Endothelial cell of umbilical vein (primary cell): ENCODE measurements at regions not wholly inside any gene's neighbourhood (a gene's known extent, or its start where the extent isn't known, plus 50 kb on each side); places are given as distances from the start of the nearest gene placed in this dataset.

Experiments used
- BruUV-seq: library from RNA; stranded (reverse); fragments of 400-500 nt; replicated peaks from 2 replicates; lab custom pipeline; 2021; lab: Mats Ljungman, UMichigan
- CTCF ChIA-PET: fragments of 300-600, 350-600 bp; sonication (Branson Sonifier 250); formaldehyde crosslinking; loops from one replicate; lab custom pipeline; 2021; ENCODE audit warnings: antibody characterized with exemption, inconsistent platforms; lab: Charles Lee
- POLR2A ChIA-PET: fragments of 300-600, 350-600 bp; sonication (Branson Sonifier 250); formaldehyde crosslinking; loops from one replicate; lab custom pipeline; 2021; ENCODE audit warnings: antibody characterized with exemption, inconsistent platforms; lab: Charles Lee
- DNase-seq: peaks from one replicate; pipeline ENCODE4 v3.0.0-alpha.2; 2011; ENCODE audit warnings: low read depth, low spot score
- FAIRE-seq: peaks from 2 replicates; lab custom pipeline; 2011; peaks lifted over from hg19 to GRCh38; lab: Jason Lieb, UNC
- H2AFZ ChIP-seq: 2 replicates; pipeline ENCODE4 v1.6.0; 2012; ENCODE audit warnings: low read depth, low read length, control low read depth, inconsistent platforms
- H3K27ac ChIP-seq: 2 replicates; pipeline ENCODE4 v1.5.1; 2011; ENCODE audit warnings: low read depth, mild to moderate bottlenecking, control low read depth, low read length, moderate library complexity; ENCODE audit not compliant: insufficient read depth
- H3K27me3 ChIP-seq, 2 experiments: 2 replicates each; pipeline versions ENCODE4 v1.6.0 to v1.6.1; 2011; ENCODE audit warnings: low read length in 2 of 2, mixed read lengths in 1 of 2; ENCODE audit not compliant: control insufficient read depth in 2 of 2, insufficient read depth in 2 of 2
- H3K36me3 ChIP-seq, 2 experiments: 2 replicates in 1 of 2; 3 replicates in 1 of 2; pipeline ENCODE4 v1.5.1; 2011; ENCODE audit warnings: low read length in 2 of 2, mild to moderate bottlenecking in 1 of 2, moderate library complexity in 1 of 2; ENCODE audit not compliant: control insufficient read depth in 2 of 2, insufficient read depth in 2 of 2; ENCODE audit errors: extremely low read depth in 1 of 2
- H3K4me1 ChIP-seq: 3 replicates; pipeline ENCODE4 v1.5.1; 2011; ENCODE audit warnings: mild to moderate bottlenecking, low read length; ENCODE audit not compliant: control insufficient read depth, insufficient read depth; ENCODE audit errors: extremely low read depth
- H3K4me2 ChIP-seq: 2 replicates; pipeline ENCODE4 v1.6.1; 2011; ENCODE audit warnings: low read length, control low read depth, mixed read lengths; ENCODE audit not compliant: insufficient read depth
- H3K4me3 ChIP-seq, 3 experiments: fragments of 200-600 bp in 1 of 3; sonication (generic), shearing (Covaris generic) in 1 of 3; replicated peaks in 1 of 3; 2 replicates each; pipeline ENCODE4 v1.5.1; 2011 to 2016; ENCODE audit warnings: control low read depth in 3 of 3, low read length in 3 of 3, mild to moderate bottlenecking in 2 of 3, inconsistent platforms in 1 of 3, low read depth in 1 of 3, moderate library complexity in 1 of 3; ENCODE audit not compliant: insufficient read depth in 1 of 3
- H3K79me2 ChIP-seq: 2 replicates; pipeline ENCODE4 v1.6.0; 2012; ENCODE audit warnings: low read length, inconsistent platforms; ENCODE audit not compliant: control insufficient read depth, insufficient read depth
- H3K9ac ChIP-seq: replicated peaks from 2 replicates; pipeline ENCODE3; 2011; ENCODE audit warnings: low read length, control low read depth; ENCODE audit not compliant: insufficient read depth; ENCODE audit errors: extremely low read depth
- H3K9me1 ChIP-seq: replicated peaks from 3 replicates; pipeline ENCODE4 v1.6.0; 2011; ENCODE audit warnings: mild to moderate bottlenecking, low read length; ENCODE audit not compliant: control insufficient read depth, insufficient read depth; ENCODE audit errors: extremely low read depth
- H3K9me3 ChIP-seq: replicated peaks from 2 replicates; pipeline ENCODE4 v1.5.1; 2012; ENCODE audit warnings: low read length, inconsistent platforms; ENCODE audit not compliant: control insufficient read depth, insufficient read depth
- H4K20me1 ChIP-seq: replicated peaks from 2 replicates; pipeline ENCODE3; 2011; ENCODE audit warnings: mild to moderate bottlenecking, low read length; ENCODE audit not compliant: control insufficient read depth, insufficient read depth; ENCODE audit errors: extremely low read depth
- CTCF ChIP-seq, 2 donors: IDR thresholded peaks; 1 replicate in 1 of 2; 2 replicates in 1 of 2; pipeline ENCODE4 v1.5.1; 2011; ENCODE audit warnings: low read length in 2 of 2, mild to moderate bottlenecking in 2 of 2, moderate library complexity in 2 of 2, control low read depth in 1 of 2, inconsistent platforms in 1 of 2, low read depth in 1 of 2; ENCODE audit not compliant: insufficient read depth in 1 of 2; ENCODE audit errors: extremely low read depth in 1 of 2
- EZH2 ChIP-seq: IDR thresholded peaks from 2 replicates; pipeline ENCODE4 v1.6.1; 2012; ENCODE audit warnings: borderline replicate concordance, low read depth, mild to moderate bottlenecking, moderate library complexity, low read length, inconsistent platforms; ENCODE audit not compliant: severe bottlenecking
- FOS ChIP-seq: IDR thresholded peaks from 2 replicates; pipeline ENCODE4 v1.6.1; 2011; ENCODE audit warnings: mild to moderate bottlenecking, low read length, moderate library complexity, borderline replicate concordance; ENCODE audit not compliant: insufficient read depth
- GATA2 ChIP-seq: IDR thresholded peaks from 2 replicates; pipeline ENCODE4 v1.7.0; 2011; ENCODE audit warnings: low read depth, mild to moderate bottlenecking, moderate library complexity, mixed read lengths, low read length; ENCODE audit not compliant: insufficient read length, insufficient read depth
- JUN ChIP-seq: IDR thresholded peaks from 2 replicates; pipeline ENCODE4 v1.6.1; 2011; ENCODE audit warnings: borderline replicate concordance, low read depth; ENCODE audit not compliant: insufficient read length, insufficient read depth
- MAX ChIP-seq: IDR thresholded peaks from 2 replicates; pipeline ENCODE4 v1.6.1; 2011; ENCODE audit not compliant: insufficient read depth, insufficient read length
- MYC ChIP-seq: IDR thresholded peaks from one replicate; pipeline ENCODE4 v1.6.1; 2011; ENCODE audit warnings: mild to moderate bottlenecking, low read depth, low read length
- POLR2A ChIP-seq: IDR thresholded peaks from 2 replicates; pipeline ENCODE4 v1.6.1; 2012; ENCODE audit warnings: low read depth, mild to moderate bottlenecking, control low read depth, low read length
- dilution Hi-C: fragments of 300-500 bp; cut with MboI; formaldehyde crosslinking; loops from one replicate; pipeline ENCODE4 v1.15.0; 2019; ENCODE audit warnings: low sequenced_read_pairs; ENCODE audit not compliant: extremely low pct_ligation_motif_present
- intact Hi-C: fragments of 100-400 bp; cut with micrococcal nuclease; formaldehyde crosslinking; loops from one replicate; pipeline ENCODE4 v1.10.0; 2022

DNA sequence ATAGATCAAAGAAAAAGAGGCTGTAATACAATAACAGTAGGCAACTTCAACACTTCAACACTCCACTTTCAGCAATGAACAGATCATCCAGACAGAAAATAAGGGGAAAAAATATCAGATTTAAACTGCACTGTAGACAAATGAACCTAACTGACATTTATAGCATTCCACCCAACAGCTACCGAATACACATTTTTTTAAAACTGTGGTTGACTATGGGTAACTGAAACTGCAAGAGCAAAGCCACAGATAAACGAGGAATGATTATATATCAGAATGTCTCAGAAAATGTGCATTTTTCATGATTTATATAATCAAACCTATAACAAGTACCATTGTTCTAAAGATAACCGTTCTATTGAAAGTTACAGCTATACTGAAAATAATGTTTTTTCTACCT is 514.9 kb upstream of the DPPA4 start:
- H3K9me1 ChIP-seq: no peaks in the 10 kb centered on the region
- DNase-seq (no peak), FAIRE-seq (no peak)
- no peaks in the 10 kb centered on the region for H3K27me3 ChIP-seq
- no peaks in the 10 kb centered on the region for H3K4me1 ChIP-seq
- no peak for TF ChIP-seq CTCF (IDR thresholded peaks at IDR 0.05; ENCODE audit: extremely low read depth in 1 of 2, insufficient read depth in 1 of 2, low read depth in 1 of 2, low read length in 2 of 2)
- TF ChIP-seq GATA2: no peak
- TF ChIP-seq POLR2A: no peak
- TF ChIP-seq EZH2: no peak
- TF ChIP-seq MYC: no peak
- no peak for TF ChIP-seq MAX
- no peak for TF ChIP-seq FOS
- no peak for TF ChIP-seq JUN
- intact Hi-C loops (no loop called here), dilution Hi-C loops (no loop called here)
- no peaks in the 10 kb centered on the region for H3K79me2 ChIP-seq
- H3K27ac ChIP-seq: no peak overlapping the region
- H3K4me3 ChIP-seq: no peak overlapping the region
- H3K4me2 ChIP-seq: no peak overlapping the region
- H2AFZ ChIP-seq: no peak overlapping the region
- BruUV-seq: no TSS peak
- ChIA-PET CTCF (interaction anchor here (0.8 kb wide), 1 partner anchor 14 kb away, joined by 3 read pairs; no protein-coding TSS in a partner anchor), POLR2A (no interaction called here)
- no peaks in the 10 kb centered on the region for H4K20me1 ChIP-seq
- no peaks in the 10 kb centered on the region for H3K9me3 ChIP-seq
- no peaks in the 10 kb centered on the region for H3K36me3 ChIP-seq
- H3K9ac ChIP-seq: no peak overlapping the region
